Jurkat, Clone E6-1 (cell line): ENCODE measurements at regions not wholly inside any gene's neighbourhood (a gene's known extent, or its start where the extent isn't known, plus 50 kb on each side); places are given as distances from the start of the nearest gene placed in this dataset.
"Not testable (repeated sequence)": the region's sequence is repeated elsewhere in the genome, so short reads cannot be mapped to it uniquely, and the experiment has no call there.

Experiments used
- DNase-seq: peaks from one replicate; pipeline ENCODE4 v3.0.0-alpha.2; 2011; ENCODE audit warnings: low read depth, low spot score
- H3K4me3 ChIP-seq: 2 replicates; pipeline ENCODE4 v1.5.1; 2011; ENCODE audit warnings: mild to moderate bottlenecking, low read length, control low read depth, moderate library complexity

DNA sequence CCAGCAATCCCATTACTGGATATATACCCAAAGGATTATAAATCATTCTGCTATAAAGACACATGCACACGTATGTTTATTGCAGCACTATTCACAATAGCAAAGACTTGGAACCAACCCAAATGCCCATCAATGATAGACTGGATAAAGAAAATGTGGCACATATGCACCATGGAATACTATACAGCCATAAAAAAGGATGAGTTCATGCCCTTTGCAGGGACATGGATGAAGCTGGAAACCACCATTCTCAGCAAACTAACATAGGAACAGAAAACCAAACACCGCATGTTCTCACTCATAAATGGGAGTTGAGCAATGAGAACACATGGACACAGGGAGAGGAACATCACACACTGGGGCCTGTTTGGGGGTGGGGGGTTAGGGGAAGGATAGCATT, 90.8 kb upstream of the NTF3 start:
- H3K4me3 ChIP-seq: not testable (repeated sequence)

DNA sequence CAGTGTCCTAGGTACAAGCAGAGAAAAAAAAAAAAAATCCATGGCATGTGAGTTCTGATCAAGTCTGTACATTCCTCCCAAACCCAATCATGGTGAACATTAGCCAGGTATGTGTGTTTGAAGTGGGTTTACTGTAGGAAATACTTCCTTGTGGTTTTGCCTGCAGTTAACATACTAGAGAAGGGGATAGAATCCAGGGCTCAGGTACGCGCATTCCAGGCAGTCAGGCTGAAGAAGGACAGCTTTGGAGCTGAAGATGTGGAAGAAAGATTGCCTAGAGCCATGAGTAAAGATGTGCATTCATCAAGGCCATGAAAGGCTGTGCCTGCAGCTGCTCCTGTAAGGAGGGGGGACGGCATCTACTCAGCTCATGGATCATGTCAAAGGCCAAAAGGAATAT, 88.2 kb upstream of the NTF3 start:
- H3K4me3 ChIP-seq: no peak overlapping the region
- DNase-seq: no peak

More for the DNA sequence above, 90.8 kb upstream of the NTF3 start:
- not testable (repeated sequence) for DNase-seq

DNA sequence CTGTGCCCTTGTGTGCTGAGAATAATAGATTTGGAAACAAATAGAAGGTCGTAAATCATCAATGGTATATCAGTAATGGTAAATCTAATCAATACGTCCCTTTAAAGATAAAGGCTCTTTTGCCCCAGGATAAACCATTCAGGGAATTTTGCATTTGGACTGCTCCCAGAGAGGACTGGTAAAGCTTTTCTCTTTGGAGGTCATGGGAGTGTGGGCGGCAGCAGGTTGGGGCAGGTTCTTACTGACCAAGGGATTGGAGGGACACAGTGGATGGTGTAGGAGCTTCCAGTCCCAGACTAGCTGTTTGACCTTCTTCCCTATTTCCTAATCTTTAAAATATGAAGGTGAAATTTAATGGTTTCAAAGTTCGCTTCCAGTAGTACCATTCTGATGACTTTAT, 87.8 kb upstream of the NTF3 start:
- no peak overlapping the region for H3K4me3 ChIP-seq
- no peak for DNase-seq

DNA sequence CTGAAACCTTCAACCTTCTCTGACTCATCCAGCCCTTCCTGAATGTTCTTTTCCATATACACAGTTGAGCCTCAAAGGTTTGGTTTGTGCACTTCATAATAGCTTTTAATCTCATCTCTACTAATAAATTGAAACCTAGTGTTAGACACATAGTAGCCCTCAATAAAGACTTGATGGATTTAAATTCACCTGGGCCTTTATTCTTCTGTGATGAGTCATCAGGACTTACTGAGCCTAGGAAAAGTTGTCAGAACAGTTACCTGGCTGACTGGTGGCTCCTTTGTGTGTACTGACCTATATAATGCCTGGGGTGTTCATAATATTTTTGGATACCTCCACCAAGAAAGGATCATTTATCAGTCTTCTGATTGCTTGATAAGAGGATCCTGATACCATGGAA, 86.4 kb upstream of the NTF3 start:
- no peak overlapping the region for H3K4me3 ChIP-seq
- DNase-seq: no peak

DNA sequence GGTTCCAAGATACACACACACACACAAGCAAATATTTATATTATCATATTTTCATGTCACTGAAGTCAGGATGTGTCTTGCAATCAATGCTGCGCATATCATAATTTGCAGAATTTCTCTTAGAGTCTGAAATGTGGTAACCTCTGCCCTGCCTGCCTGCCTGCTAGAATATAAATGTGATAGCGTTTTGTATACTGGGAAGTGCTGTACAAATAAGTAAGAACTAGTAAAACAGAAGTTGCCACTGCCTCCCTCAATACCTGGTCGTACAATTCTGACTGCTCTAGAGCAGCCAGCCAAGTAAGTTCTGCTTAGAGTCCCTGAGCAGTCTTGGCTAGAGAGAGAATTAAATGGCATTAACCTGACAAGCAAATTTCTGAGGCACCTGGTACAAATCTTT, 83.9 kb upstream of the NTF3 start:
- DNase-seq: no peak
- no peak overlapping the region for H3K4me3 ChIP-seq

DNA sequence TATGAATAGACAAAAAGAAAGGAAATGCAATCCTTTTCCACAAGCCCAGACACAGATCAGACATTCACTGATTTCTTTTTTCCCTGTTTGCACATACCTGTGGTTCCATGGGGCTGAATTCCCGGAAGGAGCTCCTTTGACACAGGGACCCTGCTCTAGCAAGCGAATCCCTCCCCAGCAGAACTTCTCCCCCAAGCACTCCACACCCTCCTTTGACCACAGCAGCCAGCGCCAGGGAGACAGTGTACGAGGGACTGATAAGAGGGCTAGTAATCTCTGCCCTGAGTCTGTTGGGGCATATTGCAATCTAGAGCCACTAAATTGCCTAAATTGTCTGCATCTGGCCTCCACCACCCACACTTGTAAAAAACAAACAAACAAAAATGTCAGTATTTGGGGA, 83.4 kb upstream of the NTF3 start:
- no peak overlapping the region for H3K4me3 ChIP-seq
- no peak for DNase-seq

DNA sequence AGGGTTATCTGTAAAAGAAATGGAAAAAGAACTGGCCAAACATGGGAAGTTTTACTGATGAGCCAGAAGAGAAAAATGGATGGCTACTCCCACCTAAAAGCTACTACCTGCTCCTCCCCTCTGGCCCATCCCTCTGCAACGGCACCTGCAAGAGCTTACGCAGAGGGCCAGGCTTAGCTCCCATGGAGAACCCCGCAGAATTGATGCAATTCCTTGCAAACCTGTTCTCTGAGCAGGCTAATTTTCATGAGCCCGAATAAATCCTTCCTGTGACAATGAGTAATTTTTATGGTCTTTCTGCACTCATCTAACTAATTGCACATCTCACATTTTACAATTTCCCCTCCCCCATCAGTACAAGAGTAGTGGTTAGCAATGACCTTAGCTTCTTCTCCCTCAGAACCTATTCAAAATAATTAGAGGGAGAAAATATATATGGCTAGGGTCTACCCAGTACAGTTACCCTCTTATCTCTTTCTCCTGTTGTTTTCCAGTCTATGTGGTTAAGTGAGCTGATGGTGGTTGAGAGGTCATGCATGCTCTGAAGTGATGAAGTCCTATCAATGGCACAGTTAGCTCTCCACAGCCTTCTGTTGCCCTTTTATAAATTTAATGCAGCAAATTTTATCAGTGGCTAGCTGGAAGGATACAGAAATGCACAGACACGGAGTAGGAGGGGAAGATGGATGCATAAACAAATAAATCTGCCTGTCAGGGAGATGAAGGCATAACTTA, 67.7 kb upstream of the NTF3 start:
- no peak overlapping the region for H3K4me3 ChIP-seq
- no peak for DNase-seq

DNA sequence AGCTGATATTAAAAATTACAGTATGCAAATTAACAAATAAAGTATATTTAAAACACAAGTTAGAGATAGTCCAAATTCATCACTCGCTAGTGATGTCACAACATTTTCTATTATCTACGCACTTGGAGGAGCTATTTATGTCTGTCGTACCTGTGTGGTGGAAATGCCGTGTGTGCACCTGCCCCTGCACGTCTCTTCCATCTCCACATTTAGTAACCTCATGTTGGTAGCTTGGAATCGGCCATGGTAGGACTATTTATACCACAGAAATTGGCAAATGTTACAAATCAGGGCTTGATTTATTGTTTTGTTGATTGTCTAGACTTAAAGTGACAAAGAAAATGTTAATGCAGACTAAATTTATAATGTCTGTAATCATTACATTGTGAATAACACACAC, 62.6 kb upstream of the NTF3 start:
- DNase-seq: no peak

DNA sequence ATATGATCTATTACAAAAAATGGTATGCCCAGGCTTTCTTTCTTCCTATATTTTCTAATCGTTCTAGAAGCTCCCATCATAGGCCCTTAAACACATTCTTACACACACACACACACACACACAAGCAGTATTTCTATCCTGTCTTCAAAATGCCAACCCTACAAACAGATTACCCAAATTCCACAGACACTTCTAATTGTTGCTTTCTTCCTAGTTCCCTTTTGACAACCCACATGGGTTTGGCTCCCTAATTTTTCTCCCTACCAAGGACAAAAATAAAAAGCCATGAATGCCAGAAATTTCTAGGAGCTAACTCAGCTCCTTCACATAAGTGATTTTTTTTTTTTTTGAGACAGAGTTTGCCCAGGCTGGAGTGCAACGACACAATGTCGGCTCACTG, 60.3 kb upstream of the NTF3 start:
- H3K4me3 ChIP-seq: no peak overlapping the region
- no peak for DNase-seq

More for the DNA sequence above, 62.6 kb upstream of the NTF3 start:
- H3K4me3 ChIP-seq: no peak overlapping the region

DNA sequence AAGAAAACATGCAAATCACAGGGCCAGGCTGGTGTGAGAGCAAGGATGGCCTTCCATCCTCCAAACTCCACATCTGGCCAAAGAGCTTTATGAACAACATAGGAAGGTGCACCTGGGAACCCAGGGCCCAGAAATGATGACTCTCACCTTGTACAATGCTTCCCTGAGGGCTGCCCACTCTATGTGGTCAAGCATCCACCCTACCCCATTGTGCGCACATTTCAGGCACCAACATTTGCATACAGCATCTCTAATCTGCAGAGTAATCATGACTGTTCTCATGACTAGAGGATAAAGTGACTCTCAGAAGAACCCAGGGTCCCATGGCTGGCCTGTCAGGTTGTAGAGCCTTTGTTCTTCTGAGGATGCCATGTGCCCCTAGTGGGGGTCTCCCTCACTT, 57.2 kb upstream of the NTF3 start:
- DNase-seq: no peak
- H3K4me3 ChIP-seq: no peak overlapping the region

DNA sequence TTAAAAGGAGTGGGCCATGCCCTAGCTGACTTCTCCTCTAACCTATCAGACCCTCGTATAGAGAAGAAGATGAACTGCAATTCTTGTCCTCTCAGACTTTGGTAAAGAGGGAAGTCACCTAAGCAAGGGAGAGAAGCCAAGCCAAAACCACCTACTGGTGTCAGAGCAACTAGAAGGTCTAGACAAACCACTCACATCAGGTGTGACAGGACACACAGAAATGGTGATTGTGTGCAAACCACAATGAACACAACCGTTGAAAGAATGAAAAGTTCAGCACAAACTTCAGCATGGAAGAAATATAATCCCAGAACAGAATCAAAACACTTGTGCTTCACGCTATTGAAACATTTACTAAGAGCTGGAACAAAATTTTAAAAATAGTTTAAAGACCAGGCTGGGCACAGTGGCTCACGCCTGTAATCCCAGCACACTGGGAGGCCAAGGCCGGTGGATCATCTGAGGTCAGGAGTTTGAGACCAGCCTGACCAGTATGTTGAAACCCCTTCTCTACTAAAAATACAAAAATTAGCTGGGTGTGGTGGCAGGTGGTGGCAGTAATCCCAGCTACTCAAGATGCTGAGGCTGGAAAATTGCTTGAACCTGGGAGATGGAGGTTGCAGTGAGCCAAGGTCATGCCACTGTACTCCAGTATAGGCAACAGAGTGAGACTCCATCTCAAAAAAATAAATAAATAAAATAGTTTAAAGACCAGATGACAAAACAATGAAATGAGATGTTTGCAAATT, 56.2 kb upstream of the NTF3 start:
- H3K4me3 ChIP-seq: no peak overlapping the region
- no peak for DNase-seq

DNA sequence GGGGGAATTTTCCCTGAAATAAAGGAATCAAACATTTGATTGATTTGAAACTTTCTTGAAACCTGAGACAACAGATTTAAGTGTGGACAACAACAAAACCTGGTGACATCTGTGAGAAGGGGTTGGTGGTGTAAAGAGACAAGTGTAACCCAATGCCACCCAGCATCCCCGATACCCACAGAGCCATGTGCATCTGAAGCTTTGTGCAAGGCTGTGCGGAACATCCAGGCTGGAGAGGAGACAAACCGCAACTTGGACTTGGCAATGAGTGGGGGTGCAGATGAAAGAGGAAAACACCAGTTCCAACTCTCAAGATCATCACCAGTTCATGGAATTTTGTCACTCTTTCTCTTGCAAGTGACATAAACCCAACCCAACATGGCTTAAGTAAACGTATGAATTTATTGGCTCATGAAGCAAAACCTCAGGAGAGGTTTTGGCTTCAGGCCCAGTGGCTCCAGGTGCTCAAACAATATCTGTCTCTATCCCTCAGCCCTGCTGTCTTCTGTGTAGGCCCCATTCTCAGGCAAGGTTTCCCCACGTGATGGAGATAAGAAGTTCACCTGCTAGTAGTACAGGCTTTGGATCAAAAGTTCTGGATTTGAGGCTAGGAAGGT, 55.2 kb upstream of the NTF3 start:
- no peak overlapping the region for H3K4me3 ChIP-seq
- DNase-seq: peak; percentile 14

DNA sequence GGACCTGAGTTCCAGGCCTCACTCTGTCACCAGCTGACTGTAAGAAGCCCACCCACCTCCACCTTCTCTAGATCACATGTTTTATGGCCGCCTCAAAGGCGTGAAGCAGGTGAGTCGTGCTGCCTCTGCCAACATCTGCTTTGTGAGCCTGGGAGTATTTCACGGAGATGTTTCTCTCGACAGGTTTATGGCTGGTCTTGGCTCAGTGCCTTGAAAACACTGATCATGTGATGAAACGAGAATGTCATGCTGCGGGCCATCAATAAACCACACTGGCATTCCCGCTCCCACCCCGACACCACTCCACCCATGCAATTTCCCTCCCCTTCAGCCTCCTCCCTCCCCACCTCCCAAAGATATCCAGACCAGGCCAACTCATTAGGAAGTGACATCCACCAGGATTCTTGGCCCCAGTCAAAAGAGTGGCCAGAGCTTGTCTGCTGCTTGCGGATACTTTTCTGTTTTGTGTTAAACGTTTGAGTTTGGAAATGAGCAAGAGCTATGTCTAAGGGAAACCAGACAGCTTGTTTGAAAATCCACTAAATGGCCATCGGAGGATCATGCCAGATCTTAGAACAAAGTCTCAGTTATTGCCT, 53.8 kb upstream of the NTF3 start:
- H3K4me3 ChIP-seq: no peak overlapping the region
- no peak for DNase-seq

DNA sequence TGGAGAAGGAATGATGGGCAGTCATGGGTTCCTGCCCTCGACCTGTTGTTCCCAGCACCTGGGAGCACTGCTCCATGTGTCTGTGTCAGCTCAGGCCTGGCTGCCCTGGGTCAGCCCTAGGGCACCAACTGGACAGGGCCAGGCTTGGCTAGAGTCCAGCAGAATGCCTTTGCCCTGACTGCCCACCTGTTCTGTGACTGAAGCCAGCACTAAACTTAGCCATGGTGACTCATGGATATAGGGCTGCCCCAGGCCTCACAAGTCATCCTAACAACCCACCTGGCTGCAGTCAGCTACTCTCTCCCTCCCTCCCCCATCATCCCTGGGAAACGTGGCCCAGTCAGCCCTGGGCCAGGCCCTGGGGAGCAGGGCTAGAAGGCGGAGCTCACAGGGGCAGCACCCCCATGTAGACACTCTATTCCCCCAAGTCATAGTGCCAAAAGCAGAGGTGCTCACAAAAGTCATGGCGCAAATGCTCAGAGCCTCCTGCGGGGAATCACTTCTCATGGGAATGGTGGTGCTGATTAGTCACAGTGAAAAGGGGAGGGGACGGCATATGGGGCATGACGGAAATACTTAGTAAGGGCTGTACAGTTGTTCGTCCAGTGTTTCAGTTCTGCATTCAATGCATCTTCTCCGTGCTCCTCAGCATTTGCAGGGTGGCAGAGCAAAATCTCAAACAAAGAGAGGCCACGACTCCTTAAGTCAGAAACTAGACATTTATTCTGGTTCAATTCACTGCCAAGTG, 52.0 kb upstream of the NTF3 start:
- H3K4me3 ChIP-seq: no peak overlapping the region
- DNase-seq: no peak
